HG03342 (cell line): ENCODE measurements at regions not wholly inside any gene's neighbourhood (a gene's known extent, or its start where the extent isn't known, plus 50 kb on each side); places are given as distances from the start of the nearest gene placed in this dataset.

Source experiments
- ATAC-seq: cut with Tn5 transposase; IDR thresholded peaks from one replicate; pipeline ENCODE4 v1.9.1; 2021; ENCODE audit warnings: mild to moderate bottlenecking, moderate library complexity; ENCODE audit not compliant: unreplicated experiment

GRCh38 chr3:105923140-105923539, 54.3 kb upstream of the CBLB start:
- ATAC-seq: no peak

- no peak for ATAC-seq
Measured at GRCh38 chr3:105927741-105928140, 58.9 kb upstream of the CBLB start.

- ATAC-seq: no peak
Measured at GRCh38 chr3:105930733-105931132, 61.9 kb upstream of the CBLB start.

- no peak for ATAC-seq
Measured at GRCh38 chr3:105931500-105931899, 62.7 kb upstream of the CBLB start.

- ATAC-seq: no peak
Measured at GRCh38 chr3:105933871-105934270, 65.1 kb upstream of the CBLB start.

GRCh38 chr3:105938101-105938500, 69.3 kb upstream of the CBLB start:
- no peak for ATAC-seq

GRCh38 chr3:105938806-105939205, 70.0 kb upstream of the CBLB start:
- no peak for ATAC-seq

- ATAC-seq: no peak
Measured at GRCh38 chr3:105944276-105944675, 75.5 kb upstream of the CBLB start.

- no peak for ATAC-seq
Measured at GRCh38 chr3:105944721-105945120, 75.9 kb upstream of the CBLB start.

- no peak for ATAC-seq
Measured at GRCh38 chr3:105948101-105948500, 79.3 kb upstream of the CBLB start.

GRCh38 chr3:105950881-105951600, 82.2 kb upstream of the CBLB start:
- ATAC-seq: no peak

- ATAC-seq: no peak
Measured at GRCh38 chr3:105953831-105954230, 85.0 kb upstream of the CBLB start.

GRCh38 chr3:105956306-105956705, 87.5 kb upstream of the CBLB start:
- no peak for ATAC-seq

GRCh38 chr3:105957722-105958121, 88.9 kb upstream of the CBLB start:
- ATAC-seq: no peak

GRCh38 chr3:105958237-105959000, 89.6 kb upstream of the CBLB start:
- ATAC-seq: no peak

GRCh38 chr3:105959851-105960250, 91.0 kb upstream of the CBLB start:
- ATAC-seq: no peak

GRCh38 chr3:105960381-105960780, 91.6 kb upstream of the CBLB start:
- ATAC-seq: no peak

GRCh38 chr3:105963161-105963560, 94.3 kb upstream of the CBLB start:
- ATAC-seq: no peak

- ATAC-seq: no peak
Measured at GRCh38 chr3:105965384-105965783, 96.6 kb upstream of the CBLB start.

GRCh38 chr3:105967117-105967516, 98.3 kb upstream of the CBLB start:
- ATAC-seq: no peak

GRCh38 chr3:105970283-105970682, 101.5 kb upstream of the CBLB start:
- no peak for ATAC-seq

- no peak for ATAC-seq
Measured at GRCh38 chr3:105972069-105972468, 103.3 kb upstream of the CBLB start.
